ENCODE measurements at regions not wholly inside any gene's neighbourhood (a gene's known extent, or its start where the extent isn't known, plus 50 kb on each side); places are given as distances from the start of the nearest gene placed in this dataset.

DNA sequence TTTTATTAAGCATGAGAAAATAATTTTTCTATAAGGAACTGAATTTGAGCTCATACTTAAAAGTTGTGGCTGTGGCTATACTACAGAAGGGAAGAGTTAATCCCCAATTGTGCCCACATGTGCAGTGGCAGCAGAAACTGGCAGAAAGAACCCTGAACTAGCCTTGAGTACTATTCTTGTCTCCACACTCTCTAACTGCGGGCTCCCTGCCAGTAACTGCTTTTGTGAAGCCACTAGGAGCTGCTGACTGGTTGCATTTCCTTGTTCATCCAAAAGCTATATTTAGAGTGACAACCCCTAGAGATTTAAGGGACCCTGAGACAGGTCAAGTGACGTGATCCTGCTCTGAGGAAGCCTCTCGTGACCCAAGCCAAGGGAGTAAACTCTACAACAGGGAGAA, 238.6 kb downstream of the ELAVL2 start:
- no peak for DNase-seq (ENCODE audit: low read depth, low spot score)
- H3K4me3 ChIP-seq (ENCODE audit: low read length), result no peak overlapping the region

DNA sequence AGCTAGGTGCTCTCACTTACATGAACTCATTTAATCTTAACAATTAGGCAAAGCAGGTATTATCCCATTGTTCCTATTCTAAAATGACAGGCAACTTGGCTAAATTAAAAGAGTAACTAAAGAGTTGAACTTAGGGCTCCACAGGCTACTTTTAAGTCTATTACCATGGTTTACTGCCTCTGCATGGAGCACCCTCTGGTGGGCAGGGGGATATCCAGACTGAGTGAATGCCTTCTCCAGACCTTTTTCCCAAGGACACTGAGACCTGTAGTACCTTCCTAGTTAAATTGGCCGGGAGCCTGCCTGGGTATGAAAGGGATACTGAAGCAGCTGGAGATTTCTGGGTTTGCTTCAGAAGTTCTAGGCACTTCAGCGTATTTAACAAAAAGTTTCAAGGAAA, 238.1 kb downstream of the ELAVL2 start:
- no peak for DNase-seq (ENCODE audit: low read depth, low spot score)
- H3K4me3 ChIP-seq (ENCODE audit: low read length), result no peak overlapping the region

DNA sequence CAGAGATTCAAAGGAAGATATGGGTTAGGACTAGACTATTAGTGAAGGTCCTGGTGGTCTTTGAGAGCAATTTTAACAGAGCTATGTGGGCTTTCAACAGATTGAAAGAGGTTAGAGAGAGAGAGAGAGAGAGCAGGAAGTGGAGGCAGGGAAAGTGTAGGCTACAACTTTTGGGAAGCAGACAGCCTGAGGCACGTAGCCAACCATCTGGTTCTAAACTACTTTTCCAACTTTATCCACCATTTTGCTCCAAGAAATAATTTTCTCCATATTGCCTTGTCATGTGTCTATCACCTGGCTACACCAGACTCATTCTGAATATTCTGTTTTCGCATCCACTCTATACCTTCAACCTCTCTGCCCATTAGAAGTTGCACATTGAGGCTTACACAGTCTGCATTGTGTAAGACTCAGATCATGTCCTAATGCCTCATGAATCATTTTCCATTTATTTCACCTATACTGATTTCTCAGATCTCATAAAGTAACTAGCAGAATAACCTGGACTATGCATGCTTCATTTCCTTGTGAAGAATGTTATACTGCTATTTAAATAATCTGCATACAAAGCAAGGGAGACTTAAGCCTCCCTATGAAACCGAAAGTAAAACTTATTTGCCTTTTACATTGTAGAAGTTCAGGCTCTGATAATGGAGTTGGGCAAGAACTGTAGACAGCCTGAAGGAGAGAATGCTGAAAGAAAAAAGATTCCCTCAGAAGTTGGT, 235.6 kb downstream of the ELAVL2 start:
- DNase-seq (ENCODE audit: low read depth, low spot score), result peak; percentile 19
- H3K4me3 ChIP-seq (ENCODE audit: low read length), result peak overlapping the region; percentile 2; the same call in 1 of the 2 replicates

DNA sequence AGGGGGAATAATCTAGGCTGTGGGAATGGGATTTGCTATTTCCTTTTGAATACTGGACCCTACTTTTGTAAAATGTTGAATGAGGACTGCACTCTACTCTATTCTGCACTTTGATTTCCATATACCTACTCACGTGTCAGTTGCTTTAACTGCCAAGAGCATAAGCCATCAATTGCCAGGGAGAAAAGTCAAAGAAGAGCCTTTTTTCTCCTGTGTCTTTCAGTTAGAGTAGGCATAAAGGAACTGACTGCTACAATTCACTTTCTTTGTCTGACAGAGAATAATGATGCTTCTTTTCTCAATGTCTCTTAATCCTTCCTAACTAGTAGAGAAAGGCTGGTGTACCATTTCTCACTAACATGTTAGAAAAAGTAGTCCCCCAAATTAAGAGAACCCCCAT, 231.6 kb downstream of the ELAVL2 start:
- no peak overlapping the region for H3K4me3 ChIP-seq (ENCODE audit: low read length)
- no peak for DNase-seq (ENCODE audit: low read depth, low spot score)

DNA sequence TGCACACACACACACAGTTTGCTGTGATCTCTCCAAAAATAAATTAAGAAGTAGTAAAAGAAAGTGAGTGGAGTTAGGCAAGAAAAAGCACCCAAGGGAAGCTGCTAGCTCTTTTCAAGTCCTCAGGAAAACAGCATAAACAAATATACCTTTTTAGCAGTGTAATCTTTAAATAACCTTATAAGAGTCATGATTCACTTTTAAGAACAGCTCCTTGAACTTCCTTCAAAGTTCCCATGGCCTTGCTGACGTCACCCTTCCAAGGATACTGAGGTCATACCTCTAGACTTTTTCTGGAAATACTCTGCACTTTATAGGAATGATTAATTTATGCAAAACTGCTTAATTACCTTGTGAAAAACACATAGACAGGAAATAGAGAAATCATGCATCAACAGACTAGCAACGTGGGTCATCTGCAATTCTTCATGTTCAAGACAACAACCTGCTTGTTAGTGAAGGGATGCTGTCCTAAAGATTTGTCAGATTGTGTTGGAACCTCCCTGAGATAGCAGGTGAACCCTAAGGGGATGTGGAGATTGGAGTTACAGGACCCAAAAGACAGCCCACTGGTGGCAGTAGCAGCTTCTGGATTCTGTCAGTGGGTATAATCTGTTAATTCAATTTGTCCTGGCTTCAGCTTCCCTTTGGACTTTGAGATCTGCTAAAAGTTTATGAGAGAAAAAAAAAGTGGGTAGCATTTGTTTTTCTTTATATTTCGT, 229.0 kb downstream of the ELAVL2 start:
- DNase-seq (ENCODE audit: low read depth, low spot score), result no peak
- no peak overlapping the region for H3K4me3 ChIP-seq (ENCODE audit: low read length)

DNA sequence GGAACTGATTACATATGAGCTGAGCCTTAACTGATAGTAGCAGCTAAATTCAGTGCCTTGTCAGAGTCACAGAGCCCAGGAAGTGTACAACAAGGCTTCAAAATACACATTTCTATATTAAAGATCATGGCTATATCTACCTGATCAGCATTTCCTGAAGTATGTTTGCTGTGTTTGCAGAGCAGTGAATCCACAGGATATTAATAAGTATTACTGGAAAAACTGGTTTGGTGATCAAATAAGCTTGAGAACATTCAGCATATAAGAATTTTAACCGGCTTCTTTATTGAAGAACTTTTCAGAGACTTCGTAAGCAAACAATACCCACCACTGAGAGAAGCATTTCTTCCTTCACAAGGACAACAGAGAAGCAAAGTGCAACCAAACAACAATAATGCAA, 227.0 kb downstream of the ELAVL2 start:
- no peak for DNase-seq (ENCODE audit: low read depth, low spot score)
- H3K4me3 ChIP-seq (ENCODE audit: low read length), result no peak overlapping the region

DNA sequence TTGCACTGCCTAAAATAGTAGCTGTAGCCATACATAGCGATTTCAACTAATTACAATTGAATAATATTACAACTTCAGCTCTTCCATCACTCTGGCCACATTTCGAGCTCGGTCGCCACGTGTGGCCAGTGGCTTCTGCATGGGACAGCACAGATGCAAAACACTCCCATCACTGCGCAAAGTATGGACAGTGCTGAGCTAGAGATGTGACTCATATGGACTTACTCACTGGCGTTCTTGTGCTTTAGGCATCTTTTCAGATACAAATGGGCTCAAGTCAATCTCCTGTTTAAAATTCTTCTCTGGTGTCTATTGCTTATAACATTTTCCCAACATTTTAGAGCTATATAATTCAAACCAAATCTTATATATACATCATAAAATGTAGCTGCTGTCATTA, 222.7 kb downstream of the ELAVL2 start:
- H3K4me3 ChIP-seq (ENCODE audit: low read length), result no peak overlapping the region
- DNase-seq (ENCODE audit: low read depth, low spot score), result no peak

DNA sequence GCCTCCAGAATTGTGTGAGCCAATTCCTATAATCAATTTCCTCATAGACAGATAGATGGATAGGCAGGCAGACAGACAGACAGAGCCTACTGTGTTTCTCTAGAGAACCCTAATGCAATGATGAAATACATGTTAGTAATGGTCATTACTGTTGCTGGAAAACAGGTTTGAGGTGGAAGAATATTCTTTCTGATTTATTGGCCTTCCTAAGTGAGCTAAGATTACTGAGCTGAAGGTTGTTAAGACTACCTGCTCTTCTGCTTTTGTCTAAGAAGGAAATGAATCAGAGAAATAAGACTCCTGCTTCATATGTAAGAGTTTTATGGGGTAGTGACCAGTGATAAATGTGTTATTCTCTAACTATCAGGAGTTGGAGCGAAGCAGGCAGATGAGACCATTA, 219.9 kb downstream of the ELAVL2 start:
- DNase-seq (ENCODE audit: low read depth, low spot score), result no peak
- no peak overlapping the region for H3K4me3 ChIP-seq (ENCODE audit: low read length)

DNA sequence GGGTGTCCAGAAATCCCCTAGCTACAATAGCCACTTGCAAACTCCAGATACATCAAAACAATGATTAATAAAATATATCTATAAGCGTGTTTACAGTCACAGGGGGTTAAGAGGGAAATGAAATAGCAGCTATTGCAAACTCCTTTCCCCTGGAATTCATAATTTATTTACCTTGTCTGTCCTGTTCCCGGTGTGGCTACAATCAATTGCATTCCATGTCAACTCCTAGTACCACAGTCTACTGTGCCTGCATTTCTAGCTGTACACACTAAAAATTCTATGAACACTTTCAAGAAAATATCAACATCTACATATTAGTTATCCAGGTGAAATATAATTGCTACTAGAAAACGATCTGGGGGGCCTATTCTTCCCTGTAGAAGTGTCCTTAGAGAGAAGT, 217.6 kb downstream of the ELAVL2 start:
- DNase-seq (ENCODE audit: low read depth, low spot score), result no peak
- H3K4me3 ChIP-seq (ENCODE audit: low read length), result no peak overlapping the region

DNA sequence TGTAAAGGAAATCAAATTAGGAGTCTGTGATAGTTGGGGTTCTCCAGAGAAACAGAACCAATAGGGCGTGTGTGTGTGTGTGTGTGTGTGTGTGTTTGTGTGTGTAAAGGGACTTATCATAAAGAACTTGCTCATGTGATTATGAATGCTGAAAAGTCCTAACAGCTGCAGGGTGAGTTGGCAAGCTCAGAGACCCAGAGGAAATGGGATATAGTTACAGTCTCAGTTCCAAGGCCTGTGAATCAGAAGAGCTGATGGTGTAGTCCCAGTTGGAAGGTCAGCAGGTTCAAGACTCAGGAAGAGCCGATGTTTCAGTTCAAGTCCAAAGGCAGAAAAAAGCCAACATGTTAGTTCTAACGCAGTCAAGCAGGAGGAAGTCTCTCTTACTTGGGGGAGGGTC, 214.2 kb downstream of the ELAVL2 start:
- DNase-seq (ENCODE audit: low read depth, low spot score), result no peak
- no peak overlapping the region for H3K4me3 ChIP-seq (ENCODE audit: low read length)

DNA sequence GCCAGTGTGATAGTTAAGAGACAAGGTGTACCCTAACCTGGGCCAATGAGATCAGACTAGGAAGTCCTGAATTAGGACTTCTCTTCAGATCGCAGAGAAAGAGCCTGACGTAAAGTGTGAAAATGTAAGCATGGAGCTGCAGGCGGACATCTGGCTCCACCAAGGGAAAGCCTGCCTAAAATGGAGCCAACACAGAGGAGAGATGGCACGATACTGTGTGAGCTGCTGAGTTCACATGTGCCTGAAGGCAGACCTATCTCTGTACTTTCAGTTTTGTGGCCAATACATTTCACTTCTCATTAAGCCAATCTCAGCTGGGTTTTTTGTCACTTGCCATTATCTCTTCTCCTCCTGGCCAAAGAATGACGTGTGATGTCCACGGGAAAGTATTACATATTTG, 210.5 kb downstream of the ELAVL2 start:
- no peak for DNase-seq (ENCODE audit: low read depth, low spot score)
- no peak overlapping the region for H3K4me3 ChIP-seq (ENCODE audit: low read length)

DNA sequence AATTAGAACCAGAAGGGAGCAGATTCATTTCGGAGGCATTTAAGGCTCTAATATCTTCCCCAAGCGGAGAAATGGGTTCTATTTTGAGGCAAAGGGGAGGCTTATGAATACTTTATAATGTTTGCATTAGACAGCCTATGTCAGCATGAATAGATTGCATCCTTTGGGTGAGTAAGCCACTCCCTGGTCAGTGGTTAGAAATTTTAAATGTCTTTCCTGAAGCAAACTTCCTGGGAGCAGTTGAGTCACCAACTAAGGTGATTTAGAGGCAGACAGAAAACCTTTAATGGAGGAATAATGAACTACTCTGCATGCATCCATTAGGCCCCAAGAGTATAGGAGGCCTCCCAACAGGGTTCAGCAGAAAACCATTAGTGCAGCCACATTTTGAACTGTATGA, 204.9 kb downstream of the ELAVL2 start:
- no peak overlapping the region for H3K4me3 ChIP-seq (ENCODE audit: low read length)
- no peak for DNase-seq (ENCODE audit: low read depth, low spot score)

DNA sequence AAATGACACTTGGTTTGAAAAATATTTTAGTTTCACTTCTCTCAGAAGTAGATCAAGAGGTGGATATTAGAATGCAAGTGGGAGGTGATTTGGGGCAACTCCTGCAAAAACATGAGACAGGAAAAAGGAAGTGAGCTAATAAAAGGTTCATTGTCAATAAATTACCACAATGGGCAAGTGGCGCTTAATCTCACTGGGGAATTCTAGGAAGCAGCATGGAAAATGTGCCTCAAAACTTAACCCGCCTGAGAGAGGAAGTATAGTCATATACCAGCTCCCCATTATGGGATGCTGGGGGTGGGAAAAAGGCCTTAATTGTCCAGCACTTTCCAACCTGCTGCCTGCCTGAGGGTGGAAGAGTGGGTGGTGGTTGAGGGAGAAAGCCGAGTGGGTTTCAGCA, 204.1 kb downstream of the ELAVL2 start:
- DNase-seq (ENCODE audit: low read depth, low spot score), result no peak
- no peak overlapping the region for H3K4me3 ChIP-seq (ENCODE audit: low read length)

DNA sequence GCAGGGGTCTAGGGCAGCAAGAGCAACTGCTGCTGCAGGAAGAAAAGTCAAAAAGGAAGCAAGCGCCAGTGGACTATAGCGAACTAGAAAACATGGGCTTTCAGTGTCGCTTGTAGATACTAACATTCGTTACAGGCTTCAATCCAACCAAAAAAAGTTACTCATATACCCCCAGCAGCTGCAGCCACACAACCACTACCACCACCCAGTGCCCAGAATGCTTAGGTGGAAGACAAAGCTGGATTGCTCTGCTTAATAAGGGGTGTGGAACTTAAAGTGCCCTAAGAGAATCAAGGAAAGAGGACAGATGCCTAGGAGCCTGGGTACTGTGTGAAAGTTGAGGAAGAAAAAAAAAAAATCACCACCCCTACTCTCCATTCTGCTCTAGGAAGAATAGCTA, 203.6 kb downstream of the ELAVL2 start:
- no peak overlapping the region for H3K4me3 ChIP-seq (ENCODE audit: low read length)
- no peak for DNase-seq (ENCODE audit: low read depth, low spot score)

DNA sequence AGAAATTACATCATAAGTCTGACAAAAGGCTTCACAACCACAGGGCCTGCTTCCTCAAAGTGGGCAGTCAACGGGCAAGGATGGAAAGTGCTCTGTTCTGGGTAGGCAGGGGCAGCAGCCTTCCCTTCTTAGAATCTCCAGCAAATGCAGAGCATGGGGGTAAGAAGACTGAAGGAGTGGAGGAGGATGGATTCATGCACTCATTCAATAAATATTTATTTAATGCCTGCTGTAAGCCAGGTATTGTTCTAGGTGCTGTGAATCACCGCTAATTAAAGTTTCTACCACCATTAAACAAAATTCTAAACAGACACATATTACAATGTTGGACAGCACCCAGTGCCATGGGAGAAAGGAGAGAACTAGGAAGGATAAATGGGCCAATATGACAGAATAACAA, 195.6 kb downstream of the ELAVL2 start:
- no peak for DNase-seq (ENCODE audit: low read depth, low spot score)
- no peak overlapping the region for H3K4me3 ChIP-seq (ENCODE audit: low read length)

DNA sequence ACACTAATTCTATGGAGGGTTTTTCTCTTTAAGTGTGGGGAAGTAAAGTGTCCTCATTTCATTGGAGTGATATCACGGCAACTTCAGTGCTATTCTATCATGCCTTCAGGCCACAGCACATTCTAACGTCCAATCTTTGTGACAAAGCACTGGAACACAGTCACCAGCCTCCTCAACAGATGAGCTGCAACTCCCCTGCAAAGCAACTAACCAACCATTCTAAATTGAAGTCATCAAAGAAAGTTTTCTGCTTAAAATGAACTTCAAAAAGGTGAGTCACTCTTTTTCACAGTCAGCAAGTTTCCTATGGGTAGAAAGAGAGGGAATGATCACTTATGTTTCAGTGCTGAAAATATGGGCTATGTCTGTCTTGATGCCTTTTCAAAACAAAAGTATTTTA, 190.8 kb downstream of the ELAVL2 start:
- DNase-seq (ENCODE audit: low read depth, low spot score), result no peak

DNA sequence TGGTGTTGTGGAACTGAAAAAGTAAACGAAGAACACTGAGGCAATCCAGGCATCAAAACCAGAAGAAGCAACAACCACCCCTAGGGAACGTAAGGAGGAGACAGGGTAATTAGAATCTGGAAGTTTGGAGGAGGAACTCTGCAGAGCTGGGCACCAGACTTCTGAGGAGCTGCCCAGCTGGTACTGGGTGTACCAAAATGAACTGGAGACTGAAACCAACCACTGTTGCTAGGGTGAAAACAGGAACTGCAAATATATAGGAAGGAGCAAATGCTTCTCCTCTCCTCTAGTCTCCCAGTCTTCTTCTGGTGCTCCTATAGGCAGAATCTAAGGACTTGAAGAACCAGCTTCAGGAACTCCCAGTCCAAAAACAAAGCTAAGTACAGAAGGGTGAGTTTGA, 189.8 kb downstream of the ELAVL2 start:
- H3K4me3 ChIP-seq (ENCODE audit: low read length), result no peak overlapping the region
- no peak for DNase-seq (ENCODE audit: low read depth, low spot score)

More for the DNA sequence above, 190.8 kb downstream of the ELAVL2 start:
- no peak overlapping the region for H3K4me3 ChIP-seq (ENCODE audit: low read length)

DNA sequence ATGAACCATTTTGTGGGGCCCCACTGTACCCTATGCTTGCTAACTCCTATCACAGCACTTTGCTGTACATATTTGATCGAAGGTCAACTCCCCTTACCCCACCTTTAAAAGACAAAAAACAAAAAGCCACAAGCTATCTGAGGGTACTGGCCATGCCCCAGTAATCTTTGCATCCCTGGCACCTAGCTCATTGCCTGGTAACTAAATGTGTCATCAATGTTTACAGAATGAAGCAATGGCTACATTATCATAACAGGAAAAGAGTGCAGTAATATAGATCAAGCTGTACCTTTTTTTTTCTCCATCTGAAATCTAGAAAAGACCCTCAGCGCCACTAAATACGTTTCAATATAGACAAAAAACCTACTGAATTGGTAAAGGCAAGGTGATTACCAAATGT, 188.0 kb downstream of the ELAVL2 start:
- no peak for DNase-seq (ENCODE audit: low read depth, low spot score)
- H3K4me3 ChIP-seq (ENCODE audit: low read length), result no peak overlapping the region

DNA sequence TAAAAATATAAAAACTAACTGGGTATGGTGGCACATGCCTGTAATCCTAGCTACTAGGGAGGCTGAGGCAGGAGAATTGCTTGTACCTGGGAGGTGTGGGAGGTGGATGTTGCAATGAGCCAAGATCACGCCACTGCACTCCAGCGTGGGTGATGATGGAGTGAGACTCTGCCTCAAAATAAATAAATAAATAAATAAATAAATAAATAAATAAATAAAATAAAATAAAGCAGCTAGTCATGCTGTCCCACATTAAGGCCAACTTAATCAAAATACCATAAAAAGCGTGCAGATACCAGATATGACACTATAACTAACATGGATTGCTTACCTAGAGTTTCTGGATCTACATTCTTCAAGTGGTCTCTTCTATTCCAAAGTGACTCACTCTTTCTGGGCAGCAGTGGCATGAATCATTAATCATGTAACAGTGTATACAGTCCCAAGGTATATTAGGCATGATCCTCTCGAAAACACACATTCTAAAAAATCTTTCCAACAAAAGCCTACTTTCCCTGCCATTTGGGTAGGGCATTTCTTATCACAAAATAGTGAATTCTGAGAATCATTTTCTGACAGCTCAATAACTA, 187.1 kb downstream of the ELAVL2 start:
- no peak for DNase-seq (ENCODE audit: low read depth, low spot score)
- H3K4me3 ChIP-seq (ENCODE audit: low read length), result no peak overlapping the region
